Panc1 (cell line): ENCODE measurements at regions not wholly inside any gene's neighbourhood (a gene's known extent, or its start where the extent isn't known, plus 50 kb on each side); places are given as distances from the start of the nearest gene placed in this dataset.

Source experiments
- CTCF ChIP-seq: fragments of 450-650 bp; IDR thresholded peaks from 2 replicates; pipeline ENCODE4 v1.5.1; 2017; ENCODE audit warnings: mild to moderate bottlenecking
- POLR2AphosphoS5 ChIP-seq: IDR thresholded peaks from 2 replicates; pipeline ENCODE4 v1.6.1; 2012; ENCODE audit warnings: mild to moderate bottlenecking, low read depth, low read length, moderate library complexity
- REST ChIP-seq, 2 experiments: IDR thresholded peaks; 2 replicates each; pipeline ENCODE4 v1.6.1; 2011 to 2012; ENCODE audit warnings: low read depth in 2 of 2, control low read depth in 1 of 2, low read length in 1 of 2, mild to moderate bottlenecking in 1 of 2, moderate library complexity in 1 of 2; ENCODE audit not compliant: insufficient read depth in 1 of 2
- SIN3A ChIP-seq: IDR thresholded peaks from 2 replicates; pipeline ENCODE4 v1.6.1; 2012; ENCODE audit warnings: low read depth, mild to moderate bottlenecking, low read length, moderate library complexity, borderline replicate concordance; ENCODE audit not compliant: insufficient read depth

GRCh38 chr4:68734095-68734494 lies 63.6 kb upstream of the UGT2B15 start:
- no peak for TF ChIP-seq POLR2AphosphoS5
- TF ChIP-seq CTCF: no peak
- no peak for TF ChIP-seq SIN3A
- TF ChIP-seq REST (IDR thresholded peaks at IDR 0.05; ENCODE audit: insufficient read depth in 1 of 2, low read depth in 2 of 2, low read length in 1 of 2): no peak
